GM19468 (cell line): ENCODE measurements at regions not wholly inside any gene's neighbourhood (a gene's known extent, or its start where the extent isn't known, plus 50 kb on each side); places are given as distances from the start of the nearest gene placed in this dataset.

Experiments
- ATAC-seq: cut with Tn5 transposase; IDR thresholded peaks from one replicate; pipeline ENCODE4 v1.9.1; 2021; ENCODE audit warnings: mild to moderate bottlenecking, moderate library complexity, moderate number of reproducible peaks; ENCODE audit not compliant: unreplicated experiment; ENCODE audit errors: extremely low read depth

DNA sequence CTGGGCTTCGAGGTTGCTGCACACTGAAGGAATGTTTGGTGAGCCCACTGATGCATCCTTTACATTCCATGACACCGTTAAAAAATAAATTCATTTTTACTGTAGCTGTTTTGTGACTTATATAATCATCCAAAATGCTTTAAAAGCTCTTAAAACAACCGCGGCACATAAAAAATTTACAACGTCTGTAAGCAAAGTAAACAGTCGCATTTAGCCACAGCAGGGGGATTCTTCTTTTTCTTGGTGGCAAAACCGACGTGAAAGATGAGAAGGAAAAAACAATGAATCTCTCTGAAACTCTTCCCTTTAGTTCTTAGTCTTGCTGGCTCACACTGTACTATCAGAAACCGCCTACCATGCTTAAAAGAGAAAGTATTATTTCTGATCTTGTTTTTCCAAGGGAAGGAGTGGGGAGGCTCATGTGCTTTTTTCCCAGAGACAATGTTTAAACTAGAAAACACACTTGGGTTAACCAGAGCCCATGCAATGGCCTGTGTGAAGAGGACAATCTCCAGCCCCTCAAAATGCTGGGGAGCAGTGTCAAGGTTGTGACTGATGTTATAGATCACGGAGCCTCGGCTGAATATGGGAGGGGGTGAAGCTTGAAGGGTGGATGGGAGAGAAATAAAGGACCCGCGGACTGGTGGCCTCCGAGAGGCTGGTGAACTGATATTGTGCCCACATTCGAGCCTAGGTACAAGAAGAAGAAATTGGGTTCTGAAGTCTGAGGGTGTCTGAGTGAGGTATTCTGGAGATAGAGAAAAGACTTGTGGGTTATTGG is 91.1 kb downstream of the IRF8 start:
- ATAC-seq, result no peak

DNA sequence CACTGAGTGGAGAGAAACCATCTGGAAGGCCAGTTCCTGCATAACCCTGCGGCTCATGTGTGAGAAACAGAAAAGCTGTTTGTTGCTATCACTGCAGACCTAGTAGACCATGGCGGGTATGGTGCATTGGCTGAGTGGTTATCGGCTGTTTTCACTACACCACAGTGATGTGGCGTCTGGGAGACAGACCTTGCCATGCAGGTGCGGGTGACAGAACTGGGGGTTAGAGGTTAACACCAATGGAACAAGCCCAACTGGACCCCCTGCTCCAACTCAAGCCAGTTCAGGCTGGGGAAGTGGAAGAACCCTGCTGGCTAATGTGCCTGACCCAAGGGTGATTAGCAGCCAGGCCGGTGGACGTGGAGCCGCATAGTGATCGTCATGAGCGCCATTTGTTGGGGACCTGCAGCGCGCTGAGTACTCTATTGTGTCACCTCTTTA is 91.9 kb downstream of the IRF8 start:
- no peak for ATAC-seq

DNA sequence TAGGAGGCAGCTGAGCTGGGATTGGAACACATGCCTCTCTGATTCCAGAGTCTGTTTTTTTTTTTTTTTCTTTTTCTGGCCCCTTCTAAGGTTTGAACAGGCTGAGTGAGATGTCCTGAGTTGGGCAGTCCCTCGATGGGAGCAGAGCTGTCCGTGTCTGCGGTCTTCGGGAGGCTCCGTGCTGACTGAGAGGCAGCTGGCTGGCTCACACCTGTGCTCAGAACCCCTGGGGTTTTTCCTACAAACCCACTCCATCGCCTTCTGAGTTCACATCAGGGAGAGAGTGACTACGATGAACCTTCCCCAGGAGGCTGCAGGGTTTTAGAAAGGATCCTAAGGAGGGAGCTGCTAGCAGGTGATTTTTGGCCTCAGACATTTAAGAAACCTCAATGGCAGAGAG is 92.5 kb downstream of the IRF8 start:
- no peak for ATAC-seq

DNA sequence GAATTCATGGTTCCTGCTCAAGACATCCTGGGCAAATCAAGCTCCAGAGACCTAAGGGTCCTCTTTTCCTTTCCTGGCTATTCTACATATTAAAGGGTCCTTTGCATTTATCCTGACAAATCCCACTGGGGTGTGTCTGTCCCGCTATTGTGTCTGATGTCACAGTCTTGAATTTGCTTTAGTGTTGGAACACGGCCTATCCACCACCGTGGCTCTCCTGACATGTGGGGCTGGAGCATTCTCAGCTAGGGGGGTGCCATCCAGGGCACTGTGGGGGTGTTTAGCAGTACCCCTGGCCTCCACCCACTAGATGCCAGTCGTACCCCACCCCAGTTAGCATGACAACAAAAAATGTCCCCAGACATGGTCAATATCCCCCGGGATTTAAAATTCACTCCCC is 92.9 kb downstream of the IRF8 start:
- no peak for ATAC-seq

DNA sequence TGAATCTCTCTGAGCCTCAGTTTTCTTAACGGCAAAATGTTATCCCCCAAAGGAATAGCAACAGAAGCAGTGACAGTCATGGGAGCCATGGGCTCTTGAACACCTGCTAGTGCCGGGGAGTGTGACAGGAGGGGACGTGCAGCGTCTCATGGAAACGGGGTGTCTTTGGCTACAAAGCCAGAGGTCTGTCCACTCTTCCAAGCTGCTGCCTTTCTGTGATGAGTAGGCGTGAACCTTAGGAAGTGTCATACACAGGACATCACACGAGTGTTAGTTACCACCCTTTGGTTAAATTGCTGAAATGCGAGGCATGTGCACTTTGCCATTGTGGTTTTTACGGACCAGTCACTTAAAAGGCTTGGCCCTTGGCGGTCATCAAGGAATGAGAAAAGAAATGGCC is 93.4 kb downstream of the IRF8 start:
- ATAC-seq, result no peak

DNA sequence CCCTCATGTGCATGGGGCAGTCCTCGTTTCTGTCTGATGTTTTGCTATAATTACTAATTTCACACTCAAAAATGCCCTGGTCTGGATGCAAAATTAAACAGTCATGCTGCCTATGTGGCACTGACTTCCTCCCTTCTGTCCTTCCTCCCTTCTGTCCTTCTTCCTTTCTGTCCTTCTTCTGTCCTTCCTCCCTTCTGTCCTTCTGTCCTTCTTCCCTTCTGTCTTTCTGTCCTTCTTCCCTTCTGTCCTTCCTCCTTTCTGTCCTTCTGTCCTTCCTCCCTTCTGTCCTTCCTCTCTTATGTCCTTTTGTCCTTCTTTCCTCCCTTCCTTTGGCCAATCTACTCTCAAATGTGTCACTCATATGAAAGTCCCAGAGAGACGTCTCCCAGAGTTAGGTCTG is 93.8 kb downstream of the IRF8 start:
- ATAC-seq, result no peak

DNA sequence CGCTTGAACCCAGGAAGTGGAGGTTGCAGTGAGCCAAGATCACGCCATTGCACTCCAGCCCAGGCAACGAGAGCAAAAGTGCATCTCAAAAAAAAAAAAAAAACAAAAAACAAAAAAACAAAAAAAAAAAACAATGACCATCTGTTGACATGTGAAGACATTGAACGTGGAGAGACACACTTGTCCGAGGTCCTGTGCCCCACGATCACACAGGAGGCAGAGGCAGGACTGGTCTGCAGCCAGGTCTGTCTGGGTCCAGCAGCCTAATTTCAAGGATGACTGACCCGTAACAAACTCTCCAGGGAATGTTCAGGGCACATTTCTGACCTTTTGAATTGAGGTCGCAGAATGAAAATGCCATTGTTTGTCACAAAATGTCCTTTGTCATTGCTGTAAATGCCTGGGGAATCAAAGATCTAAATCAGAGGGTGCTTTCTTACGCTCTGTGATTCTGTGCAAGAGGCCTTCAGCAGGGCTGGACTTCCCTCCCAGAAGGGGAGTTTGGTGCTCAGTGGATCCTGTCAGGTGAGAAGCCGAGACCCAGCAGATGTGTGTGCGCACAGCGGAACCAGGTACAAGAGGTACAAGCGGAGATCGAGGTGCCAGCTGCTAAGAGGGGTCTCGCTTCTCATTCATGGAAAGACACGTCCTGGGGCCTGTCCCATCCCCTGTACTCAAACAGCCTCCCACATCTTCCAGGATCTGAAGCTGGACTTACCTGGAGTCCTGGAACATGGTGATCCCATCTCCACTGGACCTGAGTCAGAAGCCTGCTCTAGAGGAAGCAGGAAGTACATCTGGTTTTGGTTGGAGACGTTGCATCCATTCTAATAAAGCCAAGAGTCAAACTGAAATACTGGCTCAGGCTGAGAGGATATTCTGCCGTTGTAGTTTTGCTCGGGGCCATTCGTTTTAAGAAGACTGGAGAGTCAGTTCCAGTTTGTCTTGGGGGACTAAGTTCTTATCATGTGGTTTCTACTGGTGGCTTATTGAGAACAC is 95.8 kb downstream of the IRF8 start:
- ATAC-seq, result no peak

DNA sequence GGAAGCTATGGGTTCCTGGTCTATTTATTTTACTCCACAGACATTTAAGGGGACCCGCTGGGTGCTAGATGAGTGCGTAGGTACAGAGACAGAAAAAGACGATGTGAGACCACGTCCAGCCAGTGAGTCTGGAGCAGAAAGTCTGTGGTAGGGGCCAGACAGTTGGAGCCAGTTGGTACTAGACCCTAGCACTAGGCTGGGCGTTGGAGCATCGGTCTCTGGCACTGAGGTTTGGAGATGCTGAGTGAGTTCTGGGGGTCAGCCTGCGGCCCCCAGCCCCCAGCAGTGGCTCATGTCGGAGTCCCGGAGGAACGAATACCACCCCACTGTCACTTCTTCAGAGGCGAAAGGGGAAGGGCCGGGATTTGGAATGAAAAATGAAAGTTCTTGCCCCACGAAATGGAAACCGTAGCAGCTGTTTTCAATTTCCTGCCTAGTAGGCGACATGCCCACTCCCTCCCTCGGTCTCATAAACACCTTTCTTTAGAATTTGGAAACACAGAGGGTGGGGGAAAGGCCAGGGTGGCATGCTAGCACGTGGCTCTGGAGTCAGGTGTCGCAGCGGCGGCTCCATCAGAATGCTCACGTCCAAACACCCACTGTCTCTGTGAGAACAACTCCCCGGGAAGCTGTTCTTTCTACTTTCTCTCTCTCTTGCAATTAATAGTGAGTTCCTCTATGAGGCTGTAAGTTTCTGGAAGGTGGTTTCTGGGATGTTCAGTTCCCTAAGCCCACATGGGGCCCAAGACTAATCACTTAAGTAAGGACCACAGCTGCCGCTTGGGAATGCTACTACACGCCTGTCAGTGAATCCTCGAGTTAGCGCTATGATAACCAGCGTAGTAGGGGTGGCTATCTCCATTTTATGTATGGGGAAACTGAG is 96.8 kb downstream of the IRF8 start:
- ATAC-seq, result peak; percentile 23

DNA sequence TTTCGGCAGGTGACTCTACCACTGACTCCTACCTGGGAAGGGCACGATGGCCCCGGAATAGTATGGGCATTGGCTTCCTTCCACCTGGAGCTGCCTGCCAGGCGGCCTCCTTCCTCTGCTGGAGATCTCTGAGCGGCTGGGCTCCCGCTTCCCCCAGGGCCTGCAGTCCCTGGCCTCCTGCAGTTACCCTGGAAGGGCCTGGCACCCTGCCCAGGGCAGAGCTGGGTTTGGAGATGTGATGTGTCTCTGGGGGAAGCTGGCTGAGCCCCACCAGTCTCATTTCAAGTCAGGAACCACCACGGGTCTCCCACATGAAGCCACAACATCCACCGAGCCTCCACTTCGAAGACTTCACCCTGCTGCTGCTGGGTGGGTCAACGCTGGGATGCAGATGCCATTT is 97.9 kb downstream of the IRF8 start:
- no peak for ATAC-seq

DNA sequence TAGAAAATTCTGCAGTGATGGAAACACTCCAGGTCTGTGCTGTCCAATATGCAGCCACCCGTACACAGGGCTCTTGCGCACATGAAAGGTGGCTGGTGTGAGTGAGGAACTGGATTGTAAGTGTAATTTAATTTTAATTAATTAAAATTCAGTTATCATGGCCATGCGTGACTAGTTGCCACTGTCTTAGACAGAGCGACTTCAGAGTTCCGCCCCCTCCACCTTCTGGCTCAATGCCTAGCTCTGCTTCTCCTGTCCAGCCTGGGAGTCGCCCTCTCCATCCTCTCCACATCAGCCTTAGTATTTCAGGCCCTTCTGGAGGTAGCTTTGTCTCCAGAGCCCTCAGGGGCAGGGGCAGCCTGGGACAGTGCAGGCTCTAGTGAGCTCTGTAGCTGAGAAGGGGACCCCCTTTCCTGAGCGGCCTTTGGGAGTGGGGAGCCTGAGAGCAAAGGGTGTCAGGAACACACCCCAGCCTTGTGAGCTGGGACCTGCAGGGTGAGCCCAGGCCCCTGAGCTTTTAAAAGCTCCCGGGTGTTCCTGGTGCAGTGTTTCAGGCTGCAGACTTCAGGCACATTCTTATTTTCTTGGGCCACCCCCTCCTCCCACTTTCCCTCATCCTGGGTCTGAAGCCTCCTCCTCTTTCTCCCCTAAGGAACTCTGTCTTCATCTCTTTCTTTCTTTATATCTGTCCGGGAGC is 99.4 kb downstream of the IRF8 start:
- ATAC-seq, result no peak

DNA sequence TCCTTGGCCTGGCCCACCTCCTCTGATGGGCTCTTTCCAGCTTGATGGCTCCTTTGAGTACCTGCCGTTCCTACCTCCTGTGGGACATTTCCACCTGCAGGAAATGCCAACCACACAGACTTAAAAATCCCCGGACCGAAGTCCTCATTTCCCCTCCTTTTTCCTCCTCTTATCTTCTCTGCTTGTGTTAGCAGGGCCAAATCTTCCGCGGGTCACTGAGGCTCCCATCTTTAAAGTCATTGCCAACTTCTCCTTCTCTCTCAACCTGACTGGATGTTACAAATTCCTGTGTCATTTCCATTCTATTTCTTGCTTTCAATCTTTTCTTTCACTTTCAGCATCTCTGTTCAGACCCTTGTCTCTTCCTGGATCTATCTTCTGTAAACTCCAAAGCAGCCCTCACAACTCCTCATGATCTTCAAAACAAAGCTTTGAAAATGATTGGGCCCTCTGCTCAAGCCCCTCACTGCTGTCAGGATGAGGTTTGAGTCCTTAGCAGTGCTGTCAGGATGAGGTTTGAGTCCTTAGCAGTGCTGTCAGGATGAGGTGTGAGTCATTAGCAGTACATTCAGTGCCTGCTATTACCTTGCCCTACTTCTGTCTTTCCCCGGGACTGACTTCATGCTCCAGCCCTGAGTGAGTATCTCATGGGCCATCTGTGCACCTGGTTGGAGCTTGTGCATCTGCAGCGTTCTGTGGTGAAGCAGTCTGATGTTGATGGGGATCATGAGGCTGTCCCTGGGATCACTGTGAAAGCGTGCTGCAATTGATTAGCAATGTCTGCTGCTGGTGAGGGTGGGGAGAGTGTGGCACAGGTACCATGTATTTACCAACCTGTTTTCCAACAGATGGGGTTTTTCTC is 100.1 kb downstream of the IRF8 start:
- no peak for ATAC-seq

DNA sequence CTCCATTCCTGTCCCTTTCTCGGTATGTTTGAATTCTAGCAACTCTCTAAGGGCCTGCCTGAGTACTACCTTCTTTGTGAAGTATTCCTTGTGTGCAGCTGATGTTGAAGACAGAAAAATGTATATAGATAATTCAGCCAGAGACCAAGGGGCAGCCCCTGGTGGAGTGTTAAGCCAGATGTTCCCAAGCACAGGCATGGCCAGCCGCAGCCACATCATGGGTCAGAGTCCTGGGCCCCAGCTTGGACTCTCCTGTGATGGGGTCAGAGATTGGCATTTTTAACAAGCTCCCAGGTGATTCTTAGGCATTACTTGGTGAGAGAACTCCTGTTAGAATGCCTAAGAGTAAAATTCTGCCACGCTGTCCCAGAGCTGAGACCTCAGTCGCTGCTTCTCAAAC is 100.8 kb downstream of the IRF8 start:
- ATAC-seq, result no peak

DNA sequence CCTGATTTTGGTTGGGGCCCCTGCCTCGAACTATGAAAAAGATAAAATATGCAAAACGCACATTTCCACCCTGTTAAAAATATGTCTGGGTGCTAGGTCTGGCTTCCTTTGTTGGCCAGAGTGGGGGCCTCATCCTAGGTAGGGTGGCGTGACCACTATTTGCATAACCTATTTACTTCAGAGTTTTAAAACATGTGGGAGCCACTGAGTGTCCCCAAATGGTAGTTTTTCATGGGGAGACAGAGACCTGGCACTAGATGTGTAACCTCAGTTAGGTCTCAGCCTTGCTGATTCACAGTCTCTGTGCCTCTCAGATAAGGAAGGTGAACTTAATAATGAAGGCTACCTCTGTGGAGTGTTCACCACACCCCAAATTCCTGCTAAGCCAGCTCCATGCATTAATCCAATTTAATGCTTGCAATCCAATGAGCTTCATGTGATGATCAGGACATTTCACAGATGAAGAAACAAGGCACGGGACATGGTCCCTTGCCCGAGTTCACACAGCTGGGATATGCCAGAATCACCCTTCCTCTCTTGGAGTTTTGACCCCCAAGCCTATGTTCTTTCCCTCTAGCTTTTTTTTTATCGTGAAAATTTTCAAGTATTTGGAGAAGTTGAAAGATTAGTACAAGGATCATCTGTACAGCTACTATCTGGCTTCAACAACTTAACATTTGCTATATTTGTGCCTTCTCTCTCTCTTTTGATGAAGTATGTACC is 103.4 kb downstream of the IRF8 start:
- no peak for ATAC-seq

DNA sequence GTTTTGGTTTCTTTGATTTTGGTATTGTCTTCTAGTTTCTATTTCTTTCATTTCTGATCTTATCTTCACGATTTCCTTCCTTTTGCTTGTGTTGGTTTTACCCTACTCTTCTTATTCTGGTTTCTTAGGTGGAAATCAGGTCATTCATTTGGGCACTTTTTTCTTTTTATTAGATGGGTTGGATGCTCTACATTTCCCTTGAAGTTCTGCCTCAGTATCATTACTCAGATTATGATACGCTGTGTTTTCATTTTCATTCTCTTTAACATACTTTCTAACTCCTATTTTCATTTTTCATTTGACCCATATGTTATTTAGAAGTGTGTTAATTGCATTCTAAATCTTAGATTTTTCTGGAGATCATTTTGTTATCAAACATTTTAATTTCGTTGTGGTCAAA is 108.6 kb downstream of the IRF8 start:
- no peak for ATAC-seq

DNA sequence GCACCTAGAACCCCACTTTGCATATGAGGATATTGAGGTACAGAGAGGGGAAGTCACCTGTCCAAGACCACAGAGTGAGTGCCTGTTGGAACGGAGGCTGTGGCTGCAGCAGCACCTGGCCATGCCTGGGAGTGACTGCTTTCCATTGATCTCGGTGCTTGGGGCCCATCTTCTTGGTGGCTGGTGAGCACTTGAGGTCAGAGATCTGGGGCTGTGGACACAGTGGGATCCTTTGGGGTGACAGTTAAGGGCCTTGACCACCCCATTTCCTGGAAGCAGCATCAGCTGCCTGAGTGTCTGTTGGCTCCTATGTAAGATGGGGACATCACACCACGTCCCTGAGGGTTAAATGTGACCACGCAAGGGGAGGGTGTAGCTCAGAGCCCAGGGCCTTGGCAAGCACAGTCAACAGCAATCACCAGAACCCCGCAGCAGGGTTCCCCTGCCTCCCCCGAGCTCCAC is 111.7 kb downstream of the IRF8 start:
- no peak for ATAC-seq

DNA sequence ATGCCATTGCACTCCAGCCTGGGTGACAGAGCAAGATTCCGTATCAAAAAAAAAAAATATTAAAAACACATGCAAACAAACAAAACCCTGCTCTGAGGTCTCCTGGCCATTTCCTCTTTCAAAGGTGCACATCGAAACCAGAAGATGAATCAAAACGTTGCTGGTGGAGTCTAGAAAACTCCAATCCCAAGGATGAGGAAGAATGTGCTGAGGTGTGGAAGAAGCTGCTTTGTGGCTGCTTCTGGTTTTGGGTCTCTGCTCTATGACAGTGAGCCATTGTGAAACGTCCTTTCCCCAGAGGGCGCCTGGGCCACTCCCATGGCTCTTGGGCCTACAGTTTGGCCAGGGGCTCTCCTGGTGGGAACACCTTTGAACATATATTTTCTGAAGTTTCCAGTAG is 112.6 kb downstream of the IRF8 start:
- no peak for ATAC-seq

DNA sequence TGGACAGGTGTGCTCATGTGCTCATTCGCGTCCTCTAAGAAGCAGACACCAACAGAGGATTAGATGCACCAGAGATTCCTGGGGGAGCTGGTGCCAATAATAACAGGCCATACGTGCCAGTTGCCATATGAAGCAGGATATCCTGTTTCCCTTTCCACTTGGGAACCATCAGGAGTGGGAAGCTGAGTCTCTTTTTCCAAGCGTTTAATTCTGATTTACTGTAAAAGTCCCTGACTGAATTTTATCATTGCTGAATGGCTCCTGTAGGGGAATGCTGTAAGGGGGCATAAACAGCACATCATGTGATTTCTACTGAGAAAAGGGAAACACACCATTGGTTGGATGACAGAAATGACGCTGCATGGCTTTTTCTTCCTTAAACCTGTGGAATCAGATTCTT is 113.3 kb downstream of the IRF8 start:
- no peak for ATAC-seq

DNA sequence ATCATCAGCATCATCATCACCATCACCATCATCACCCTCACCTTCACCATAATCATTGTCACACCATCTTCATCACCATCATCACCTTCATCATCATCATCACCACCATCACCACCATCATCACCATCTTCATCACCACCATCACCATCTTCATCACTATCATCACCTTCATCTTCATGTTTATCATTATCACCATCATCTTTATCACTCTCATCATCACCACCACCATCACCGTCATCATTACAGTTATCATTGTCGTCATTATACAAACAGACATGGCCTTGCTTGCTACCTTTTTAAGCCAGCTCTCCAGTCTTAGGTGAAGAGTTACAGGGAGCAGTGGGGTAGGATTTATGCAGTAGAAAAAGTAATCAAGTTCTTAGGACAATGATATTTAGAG is 114.9 kb downstream of the IRF8 start:
- ATAC-seq, result no peak
